ENCODE measurements at regions not wholly inside any gene's neighbourhood (a gene's known extent, or its start where the extent isn't known, plus 50 kb on each side); places are given as distances from the start of the nearest gene placed in this dataset.

- POLR2A ChIA-PET: no interaction called here
- H3K4me1 ChIP-seq (ENCODE audit: control insufficient read depth, insufficient read depth, low read length): no peaks in the 10 kb centered on the region
- no peak for TF ChIP-seq PRDM1 (tag by site-specific recombination; IDR thresholded peaks at IDR 0.05)
- no peak for TF ChIP-seq ZNF174 (tag by site-specific recombination; IDR thresholded peaks at IDR 0.05)
- no peak for TF ChIP-seq ZNF138 (tag by site-specific recombination; IDR thresholded peaks at IDR 0.05; ENCODE audit: borderline replicate concordance)
- no peak for TF ChIP-seq KLF7 (tag by site-specific recombination; IDR thresholded peaks at IDR 0.05; ENCODE audit: borderline replicate concordance)
- no peak for TF ChIP-seq REST (tag by site-specific recombination; IDR thresholded peaks at IDR 0.05)
- no peak for TF ChIP-seq ZNF133 (tag by site-specific recombination; IDR thresholded peaks at IDR 0.05)
- no peak for TF ChIP-seq GLIS2 (tag by site-specific recombination; IDR thresholded peaks at IDR 0.05)
- TF ChIP-seq OVOL3 (tag by site-specific recombination; IDR thresholded peaks at IDR 0.05): no peak
- no peak for TF ChIP-seq ZNF776 (tag by site-specific recombination; IDR thresholded peaks at IDR 0.05; ENCODE audit: borderline replicate concordance)
- TF ChIP-seq ZNF16 (tag by site-specific recombination; IDR thresholded peaks at IDR 0.05; ENCODE audit: low read depth): no peak
- TF ChIP-seq CTCF (tag by site-specific recombination; IDR thresholded peaks at IDR 0.05): no peak
- TF ChIP-seq ZNF18 (tag by site-specific recombination; IDR thresholded peaks at IDR 0.05): no peak
- TF ChIP-seq FEZF1 (tag by site-specific recombination; IDR thresholded peaks at IDR 0.05): no peak
- TF ChIP-seq ZNF530 (tag by site-specific recombination; IDR thresholded peaks at IDR 0.05; ENCODE audit: low read depth): no peak
- TF ChIP-seq GLI4 (tag by site-specific recombination; IDR thresholded peaks at IDR 0.05): no peak
- TF ChIP-seq ZNF513 (tag by site-specific recombination; IDR thresholded peaks at IDR 0.05): no peak
- H3K36me3 ChIP-seq (ENCODE audit: control insufficient read depth in 2 of 2, insufficient read depth in 1 of 2, low read length in 2 of 2): no peaks in the 10 kb centered on the region
- no peaks in the 10 kb centered on the region for H3K9me3 ChIP-seq (ENCODE audit: control insufficient read depth, insufficient read depth, low read depth, low read length)
- no peak overlapping the region for H3K27ac ChIP-seq (ENCODE audit: extremely low read depth, low read depth, low read length)
- no peak overlapping the region for H3K4me3 ChIP-seq (ENCODE audit: low read depth, low read length)
- CTCF ChIA-PET: interaction anchor here (0.6 to 1.3 kb wide), 3 partner anchors 375 to 454 kb away, joined by 3 to 5 read pairs (median 4); no protein-coding TSS in a partner anchor
These were observed 145.1 kb upstream of the THRB start for GRCh38 chr3:24639481-24640329.

Measured in HEK293 (cell line).